HT1080 (cell line): ENCODE measurements at regions not wholly inside any gene's neighbourhood (a gene's known extent, or its start where the extent isn't known, plus 50 kb on each side); places are given as distances from the start of the nearest gene placed in this dataset.

Source experiments
- DNase-seq: peaks from one replicate; pipeline ENCODE4 v3.0.0-alpha.2; 2015; ENCODE audit warnings: low read depth

DNA sequence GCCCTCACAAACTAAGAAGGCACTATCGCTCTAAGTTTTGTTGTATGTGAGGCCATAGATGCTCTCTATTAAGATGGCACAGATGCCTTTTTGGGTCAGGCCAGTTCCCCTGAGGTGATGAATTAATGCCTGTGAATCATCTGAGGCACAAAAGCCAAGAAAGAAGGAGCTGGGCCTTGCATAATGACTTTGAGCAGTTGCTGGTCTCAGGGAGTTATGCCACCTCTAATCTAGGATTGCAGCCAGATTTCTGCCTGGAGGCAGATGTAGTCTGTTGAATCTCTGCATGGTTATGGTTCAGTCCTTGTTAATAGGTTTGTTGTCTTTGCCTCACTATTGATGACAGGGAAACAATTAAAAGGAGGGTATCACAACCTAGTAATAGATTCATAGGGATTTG lies 168.1 kb upstream of the CHRM3 start:
- no peak for DNase-seq

DNA sequence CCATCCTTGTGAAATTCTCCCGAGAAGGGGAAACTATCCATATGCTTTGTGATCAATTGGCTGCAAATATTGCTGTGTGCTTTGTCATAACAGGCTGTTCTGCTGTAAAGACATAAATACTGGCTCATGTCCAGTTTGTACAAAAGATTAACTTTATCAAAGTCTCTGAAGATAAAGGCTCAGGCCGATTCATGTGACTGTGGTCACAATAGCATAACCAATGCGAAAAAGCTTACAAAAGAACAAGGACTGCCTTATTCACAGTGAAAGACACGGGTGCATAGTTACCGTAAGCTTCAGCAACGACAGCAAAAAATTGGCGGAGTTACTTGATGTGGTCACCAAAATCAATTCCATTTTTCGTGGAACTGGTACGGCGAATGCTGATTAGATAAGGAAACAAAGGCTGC lies 173.6 kb upstream of the CHRM3 start:
- no peak for DNase-seq

DNA sequence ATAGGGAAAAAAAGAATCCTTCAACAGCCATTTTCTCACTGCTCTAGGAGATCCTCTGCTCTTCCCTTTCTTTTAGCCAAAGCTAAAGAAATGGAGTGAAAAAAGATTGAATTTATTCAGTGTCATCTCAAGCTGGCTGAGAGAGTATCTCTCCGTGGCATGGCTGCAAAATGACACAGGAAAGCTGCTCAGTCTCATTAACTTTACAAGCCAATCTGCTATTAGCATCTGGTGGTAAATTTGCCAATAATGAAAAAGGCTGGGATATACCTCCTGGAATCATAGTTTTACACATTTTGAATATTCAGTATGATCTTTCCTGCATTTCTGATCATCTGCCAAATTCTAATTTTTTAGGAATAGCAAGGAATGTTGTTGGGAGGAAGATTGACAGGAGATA lies 176.8 kb upstream of the CHRM3 start:
- DNase-seq = no peak

DNA sequence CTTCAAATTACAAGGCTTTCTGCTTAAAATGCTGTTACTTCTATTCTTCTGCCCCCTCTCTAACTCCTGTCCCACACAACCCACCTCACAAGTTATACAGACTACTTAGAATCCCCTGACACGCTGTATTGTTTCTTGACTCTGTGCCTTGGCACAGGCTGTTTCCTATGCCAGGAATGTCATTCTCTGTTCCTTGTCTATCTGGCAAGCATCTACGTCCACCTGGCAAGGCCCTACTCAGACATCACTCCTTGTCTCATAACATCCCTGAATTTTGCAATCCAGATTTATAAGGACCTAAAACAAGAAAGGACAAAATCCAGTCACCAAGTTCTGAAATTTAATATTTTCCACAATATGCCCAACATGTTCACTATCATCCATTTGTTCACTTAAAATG lies 182.0 kb upstream of the CHRM3 start:
- no peak for DNase-seq

DNA sequence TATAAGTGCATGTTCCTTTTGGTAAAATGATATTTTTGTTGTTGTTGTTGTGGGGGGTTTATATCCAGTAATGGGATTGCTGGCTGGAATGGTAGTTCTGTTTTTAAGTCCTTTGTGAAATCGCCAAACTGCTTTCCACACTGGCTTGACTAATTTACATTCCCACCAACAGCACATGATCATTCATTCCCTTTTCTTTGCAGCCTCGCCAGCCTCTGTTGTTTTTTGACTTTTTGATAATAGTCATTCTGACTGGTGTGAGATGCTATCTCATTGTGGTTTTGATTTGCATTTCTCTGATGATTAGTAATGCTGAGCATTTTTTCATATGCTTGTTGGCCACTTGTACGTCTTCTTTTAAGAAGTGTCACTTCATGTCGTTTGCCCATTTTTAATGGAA lies 188.5 kb upstream of the CHRM3 start:
- DNase-seq = no peak

DNA sequence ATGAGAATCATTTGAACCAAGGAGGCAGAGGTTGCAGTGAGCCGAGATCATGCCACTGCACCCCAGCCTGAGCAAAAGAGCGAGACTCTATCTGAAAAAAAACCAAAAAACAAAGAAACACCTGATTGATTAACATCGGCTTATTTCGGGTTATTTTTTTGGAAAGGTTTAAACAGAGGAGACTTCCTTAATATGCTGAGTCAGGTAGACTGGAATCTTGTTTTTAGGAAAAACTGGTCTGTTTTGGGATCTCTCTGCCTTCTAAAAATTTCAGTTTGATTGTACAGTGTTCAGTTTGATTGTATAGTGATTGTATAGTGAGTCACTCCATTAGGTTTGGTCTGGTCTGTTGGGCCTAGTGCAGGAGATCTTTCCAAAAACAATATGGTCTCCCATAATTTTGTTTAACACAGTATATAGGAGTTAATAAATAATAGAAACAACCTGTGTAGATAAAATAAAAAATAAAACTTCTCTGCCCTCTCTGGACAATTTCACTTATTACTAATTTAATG lies 196.3 kb upstream of the CHRM3 start:
- DNase-seq = no peak

DNA sequence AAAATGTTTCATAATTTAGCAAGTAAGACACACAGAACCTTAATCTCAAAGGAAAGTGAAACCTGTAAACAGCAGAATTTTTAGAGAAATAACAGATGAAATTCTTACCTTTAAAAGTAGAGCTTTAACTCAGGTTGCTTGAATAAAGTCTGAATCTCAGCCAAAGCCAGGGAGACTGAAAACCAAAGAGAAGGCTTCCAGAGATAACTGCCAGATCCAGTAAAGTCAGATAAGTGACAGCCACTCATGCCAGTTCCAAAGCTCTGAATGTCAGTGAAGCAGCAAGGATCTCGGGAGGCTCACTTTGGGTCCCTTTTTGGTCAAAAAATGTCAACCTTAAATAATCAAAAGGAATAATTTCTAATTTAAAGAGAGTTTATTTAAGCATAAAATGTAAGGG lies 199.9 kb upstream of the CHRM3 start:
- no peak for DNase-seq

DNA sequence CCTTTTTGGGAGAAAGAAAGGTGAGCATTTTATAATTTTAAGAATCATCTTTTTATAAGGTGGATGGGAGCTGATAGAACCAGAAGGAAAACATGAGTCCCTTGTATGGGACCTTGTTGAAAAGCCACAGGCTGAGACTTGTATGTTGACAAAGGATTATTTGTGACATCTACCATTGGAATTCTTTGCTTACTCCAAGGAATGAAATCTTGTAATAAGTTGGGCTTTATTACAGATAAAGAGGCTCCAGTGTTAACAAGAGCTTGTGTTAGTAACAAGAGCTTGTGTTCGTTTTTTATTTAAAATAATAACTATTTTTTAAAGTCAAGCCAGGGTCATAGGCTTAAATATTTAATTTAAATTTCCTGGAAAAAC lies 201.1 kb upstream of the CHRM3 start:
- no peak for DNase-seq

DNA sequence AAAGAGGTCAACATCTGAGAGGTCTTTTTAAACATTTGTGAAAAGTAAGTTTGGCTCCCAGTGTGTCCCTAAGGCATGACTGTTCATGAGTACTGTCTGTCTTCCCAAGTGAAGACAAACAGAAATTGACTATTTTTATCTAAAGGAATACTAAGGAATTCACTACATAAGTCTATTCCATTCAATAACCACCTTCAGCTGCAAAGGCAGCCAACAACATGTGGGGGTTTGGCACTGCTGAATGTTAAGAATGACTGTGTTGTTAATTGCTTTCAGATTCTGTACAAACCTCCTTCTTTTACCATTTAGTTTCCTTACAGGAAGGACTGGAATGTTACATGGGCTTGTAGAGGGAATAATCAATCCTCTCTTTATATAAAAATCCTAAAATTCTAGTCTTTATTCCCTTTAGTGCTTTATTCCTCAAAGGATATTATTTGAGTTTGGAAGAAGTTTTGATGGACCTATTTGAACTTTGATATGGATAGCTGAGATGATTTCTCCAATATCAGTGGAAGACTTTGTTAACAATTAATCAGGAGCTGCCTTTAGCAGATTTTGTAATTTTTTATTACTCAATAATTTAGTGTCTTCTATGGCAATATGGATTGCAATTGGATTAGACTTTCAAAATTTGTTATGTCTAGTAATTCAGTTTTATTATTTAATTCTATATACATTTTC lies 201.7 kb upstream of the CHRM3 start:
- no peak for DNase-seq

DNA sequence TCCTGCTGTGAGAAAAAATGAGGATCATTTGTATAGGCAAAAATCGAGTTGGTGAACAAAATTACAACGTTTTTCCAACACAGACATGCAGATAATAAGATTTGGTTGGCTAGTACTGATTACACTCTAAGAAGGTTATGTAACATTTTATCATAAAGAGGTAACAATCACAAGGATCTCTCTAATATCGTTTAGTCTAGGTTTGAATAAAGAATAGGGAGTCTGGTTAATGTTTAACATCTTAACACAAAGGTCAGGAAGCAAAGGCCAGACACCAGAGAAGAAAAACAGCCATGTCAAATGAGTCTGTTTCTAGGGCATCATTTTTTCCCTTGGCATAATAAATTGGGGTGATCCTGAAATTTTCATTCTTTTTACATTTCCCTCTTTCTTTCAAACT lies 207.4 kb upstream of the CHRM3 start:
- DNase-seq = no peak

DNA sequence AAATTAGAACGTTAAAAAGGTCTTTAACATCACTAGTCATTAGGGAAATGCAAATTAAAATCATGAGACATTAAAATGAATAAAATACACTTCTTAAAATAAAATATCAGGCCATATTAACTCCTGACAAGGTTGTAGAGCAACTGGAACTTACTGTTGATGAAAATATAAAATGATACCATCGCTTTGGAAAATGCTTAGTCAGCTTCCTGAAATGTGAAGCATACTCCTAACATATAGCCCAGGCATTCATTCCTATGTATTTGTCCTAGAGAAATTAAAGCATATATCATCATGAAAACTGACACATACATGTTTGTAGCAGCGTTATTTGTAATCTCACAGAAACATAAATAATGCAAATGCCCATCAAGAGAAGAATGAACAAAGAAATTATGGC lies 211.5 kb upstream of the CHRM3 start:
- no peak for DNase-seq

DNA sequence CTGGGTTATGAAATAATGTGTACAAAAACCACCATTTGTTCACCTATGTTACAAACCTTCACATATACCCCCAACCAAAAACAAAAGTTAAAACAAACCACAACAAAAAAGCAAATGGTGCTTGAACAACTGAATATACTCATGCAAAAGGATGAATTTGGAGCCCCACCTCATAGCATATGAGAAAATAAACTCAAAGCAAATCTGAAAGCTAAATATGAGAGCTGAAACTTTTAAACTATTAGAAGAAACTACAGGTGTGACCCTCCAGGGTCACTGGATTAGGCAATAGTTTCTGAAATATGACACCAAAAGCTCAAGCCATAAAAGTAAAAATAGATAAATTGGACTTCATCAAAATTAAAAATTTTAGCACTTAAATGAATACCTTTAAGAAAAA lies 215.5 kb upstream of the CHRM3 start:
- DNase-seq = no peak

DNA sequence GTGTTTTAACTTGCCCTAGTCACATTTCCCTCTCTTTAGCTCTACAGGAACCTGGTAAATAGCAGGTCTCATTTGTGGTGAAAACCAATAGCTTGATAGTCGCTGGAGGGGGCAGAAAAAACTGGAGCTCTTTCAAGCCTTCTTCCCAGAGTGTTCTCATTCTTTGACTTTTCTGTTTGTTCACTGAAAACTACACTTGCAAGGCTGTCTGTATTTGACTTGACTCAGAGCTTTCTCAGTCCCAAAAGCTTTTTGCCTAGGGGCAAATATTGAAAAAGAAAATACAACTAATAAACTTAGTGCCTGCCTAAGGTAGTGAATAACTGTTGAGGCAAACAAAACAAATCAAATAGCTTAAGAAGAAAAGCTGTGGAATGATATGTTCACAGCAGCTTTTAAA lies 217.1 kb upstream of the CHRM3 start:
- DNase-seq = no peak

DNA sequence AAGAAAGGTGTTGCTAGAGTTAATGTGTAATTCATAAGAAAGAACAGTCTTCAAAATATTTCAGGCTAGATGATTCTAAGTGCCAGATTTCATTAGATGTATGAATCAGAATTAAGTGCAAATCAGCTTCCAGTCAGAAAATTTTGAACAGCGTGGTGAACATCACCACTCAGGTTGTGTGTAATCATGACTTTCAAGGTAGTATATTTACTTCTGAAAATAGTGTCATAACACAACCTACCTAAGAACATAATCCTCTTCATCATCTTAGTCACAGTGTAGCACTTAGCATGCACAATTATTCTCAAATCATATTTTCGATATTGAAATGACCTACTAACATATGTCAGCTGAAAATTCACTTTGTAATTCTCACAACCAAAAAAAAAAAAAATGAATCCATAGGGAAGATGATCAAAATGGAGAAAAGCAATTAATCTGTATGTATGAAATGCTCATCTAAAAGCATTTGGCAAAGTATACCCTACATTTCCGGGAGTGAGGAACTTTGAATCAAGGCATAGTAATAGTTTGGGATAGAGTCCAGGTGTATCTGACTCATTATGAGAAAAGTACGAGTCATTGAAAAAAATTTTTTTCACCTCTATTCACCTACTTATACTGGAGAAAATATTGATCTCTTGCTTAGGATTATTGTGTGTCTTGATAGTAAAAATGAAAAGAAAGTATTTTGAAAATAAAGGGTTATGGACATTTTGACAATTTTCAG lies 221.8 kb upstream of the CHRM3 start:
- peak; percentile 58 for DNase-seq

DNA sequence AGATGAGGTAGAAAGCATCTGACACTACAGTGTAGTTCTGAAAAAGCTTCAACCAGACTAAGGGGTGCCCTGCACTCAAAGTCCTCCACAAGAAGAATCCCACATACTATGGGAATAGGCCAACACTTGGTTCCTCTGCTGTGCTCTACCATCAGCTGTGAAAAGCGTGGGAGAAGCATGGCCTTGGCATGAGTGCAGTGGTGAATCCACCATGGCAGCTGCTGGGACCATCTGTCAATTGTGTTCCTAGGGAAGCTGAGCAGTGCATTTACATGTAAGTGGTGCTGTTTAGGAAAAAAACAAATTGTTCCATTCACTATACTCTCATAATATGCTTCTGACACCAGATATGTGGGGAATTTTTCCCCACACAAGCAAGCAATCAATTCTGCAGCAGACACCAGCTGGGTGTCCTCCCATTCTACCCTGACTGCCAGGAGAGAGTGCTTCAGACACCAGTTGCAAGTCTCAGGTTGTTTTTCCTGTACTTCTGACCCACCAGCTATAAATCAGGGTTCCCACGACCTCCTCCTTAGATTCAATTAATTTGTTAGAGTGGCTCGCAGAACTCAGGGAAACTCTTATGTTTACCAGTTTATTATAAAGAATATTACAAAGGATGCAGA lies 230.8 kb upstream of the CHRM3 start:
- no peak for DNase-seq

DNA sequence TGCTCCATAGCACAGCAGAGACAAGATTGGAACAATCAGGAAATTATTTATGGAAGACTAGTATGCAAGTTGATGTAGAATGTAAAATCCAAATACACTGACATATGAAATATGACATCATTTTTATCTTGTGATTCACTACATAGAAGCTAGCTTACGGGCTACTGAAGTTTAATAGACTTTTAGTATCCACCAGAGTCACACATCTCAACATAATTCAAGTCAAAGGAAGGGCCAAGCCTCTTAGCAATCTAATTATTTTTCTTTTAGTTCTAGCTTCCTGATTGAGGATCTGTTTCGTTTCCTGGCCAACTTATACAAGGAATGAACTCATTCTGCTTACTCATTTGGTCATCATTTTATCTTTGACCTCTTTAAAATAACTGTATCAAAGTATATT lies 234.4 kb upstream of the CHRM3 start:
- no peak for DNase-seq

DNA sequence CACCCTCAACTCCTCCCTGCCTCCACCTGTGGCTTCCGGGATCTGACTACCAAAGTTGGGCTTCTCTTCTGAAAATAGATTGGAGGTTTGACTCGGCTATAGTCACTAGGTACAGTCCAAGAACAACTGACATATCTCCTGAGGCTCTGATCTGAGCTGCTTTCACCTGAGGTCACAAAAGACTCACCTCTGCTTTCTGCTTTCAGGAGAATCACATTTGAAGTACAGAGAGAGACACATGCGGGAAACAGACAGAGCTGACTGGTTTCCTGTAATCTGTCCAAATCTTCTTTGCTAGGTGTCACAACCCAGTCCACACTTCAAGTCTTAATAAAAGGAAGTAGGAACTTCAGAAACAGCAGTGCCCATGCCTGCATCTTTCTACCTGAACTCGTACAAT lies 245.4 kb upstream of the CHRM3 start:
- no peak for DNase-seq

DNA sequence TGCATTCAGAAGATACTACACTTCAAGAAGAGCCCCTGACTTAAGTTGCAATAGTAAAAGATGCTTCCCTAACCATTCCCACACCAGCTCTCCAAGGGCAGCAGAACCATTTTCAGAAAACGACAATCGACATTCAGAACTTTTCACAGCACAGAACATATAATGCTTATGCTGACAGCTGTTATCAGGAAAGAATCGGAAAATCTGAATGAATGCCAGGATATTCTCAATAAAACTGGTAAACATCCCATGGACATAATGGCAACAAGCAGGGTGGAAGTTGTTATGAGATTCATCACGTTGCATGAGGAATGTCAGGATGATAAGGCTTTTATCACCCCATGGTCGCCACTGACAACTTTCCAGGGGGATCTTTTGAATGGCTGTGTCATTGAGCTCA lies 246.6 kb upstream of the CHRM3 start:
- no peak for DNase-seq

DNA sequence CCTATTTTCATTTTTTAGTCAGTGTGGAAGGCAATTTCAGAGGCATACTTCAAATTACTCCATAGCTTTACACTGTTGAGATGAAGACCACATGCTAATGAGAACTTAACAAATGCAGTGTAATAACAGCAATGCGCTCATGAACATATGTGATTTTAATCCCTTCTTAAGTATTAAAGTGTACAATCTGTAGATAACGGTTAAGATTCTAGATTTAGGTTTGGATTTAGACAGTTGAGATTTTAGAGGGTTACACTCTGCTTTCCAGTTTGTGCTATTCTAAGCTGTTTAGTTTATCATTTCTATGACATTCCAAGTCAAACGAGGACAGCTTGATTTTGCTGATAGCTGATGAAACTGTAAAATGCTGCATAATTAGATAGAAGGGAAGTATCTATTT lies 257.8 kb upstream of the CHRM3 start:
- DNase-seq = no peak

DNA sequence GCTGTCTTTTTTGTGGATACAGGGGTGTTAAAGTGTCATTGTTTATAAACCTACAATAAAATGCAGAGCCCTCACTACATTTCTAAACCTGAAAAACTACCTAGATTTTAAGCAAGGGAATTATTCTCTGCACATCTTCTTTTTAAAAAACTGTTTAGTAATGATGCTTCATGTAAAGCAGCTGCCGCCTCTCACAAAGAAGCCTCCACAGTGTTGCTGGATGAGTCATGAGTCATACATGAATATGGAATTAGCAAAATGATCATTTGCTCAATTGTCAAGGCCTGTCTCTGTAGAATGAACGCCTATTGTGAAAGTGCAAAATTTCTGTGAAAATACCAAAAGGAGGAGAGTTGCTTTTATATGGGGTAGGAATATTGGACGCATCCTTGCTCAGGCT lies 259.5 kb upstream of the CHRM3 start:
- DNase-seq = no peak

DNA sequence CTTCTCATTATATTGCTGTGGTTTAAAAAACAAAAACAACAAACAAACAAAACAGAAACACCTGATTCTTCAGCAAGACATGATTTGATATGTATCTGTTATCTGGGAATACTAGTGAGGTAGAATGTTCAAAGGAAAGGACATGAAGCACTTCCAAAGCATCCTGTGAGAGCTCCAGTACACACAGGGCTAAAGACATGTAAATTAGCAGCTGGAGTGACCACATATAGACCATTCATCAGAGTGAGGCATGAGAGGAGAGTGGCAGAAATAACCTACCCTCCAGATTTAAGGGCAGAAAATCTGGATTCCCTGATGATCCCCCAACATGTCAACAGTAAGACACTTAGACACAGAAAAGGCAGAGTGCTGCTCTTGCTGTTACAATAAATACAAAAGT lies 260.5 kb upstream of the CHRM3 start:
- no peak for DNase-seq

DNA sequence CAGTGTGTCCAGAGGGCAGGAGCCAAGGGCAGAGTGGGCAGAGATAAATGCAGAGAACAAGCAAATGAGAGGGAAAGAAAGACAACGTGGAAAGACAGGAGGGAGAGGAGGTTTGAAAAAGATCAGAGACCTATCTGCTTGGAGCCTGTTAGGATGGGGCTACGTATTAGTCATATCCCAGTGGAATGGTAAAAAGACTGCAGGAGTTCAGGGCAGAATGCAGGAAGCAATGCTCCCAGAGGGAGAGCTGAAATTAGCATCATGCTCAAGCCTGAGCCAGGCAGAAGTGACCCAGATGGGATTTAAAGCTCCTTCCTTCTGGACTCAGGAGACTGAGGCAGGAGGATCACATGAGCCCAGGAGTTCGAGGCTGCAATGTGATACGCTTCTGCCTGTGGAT lies 261.3 kb upstream of the CHRM3 start:
- peak; percentile 57 for DNase-seq

DNA sequence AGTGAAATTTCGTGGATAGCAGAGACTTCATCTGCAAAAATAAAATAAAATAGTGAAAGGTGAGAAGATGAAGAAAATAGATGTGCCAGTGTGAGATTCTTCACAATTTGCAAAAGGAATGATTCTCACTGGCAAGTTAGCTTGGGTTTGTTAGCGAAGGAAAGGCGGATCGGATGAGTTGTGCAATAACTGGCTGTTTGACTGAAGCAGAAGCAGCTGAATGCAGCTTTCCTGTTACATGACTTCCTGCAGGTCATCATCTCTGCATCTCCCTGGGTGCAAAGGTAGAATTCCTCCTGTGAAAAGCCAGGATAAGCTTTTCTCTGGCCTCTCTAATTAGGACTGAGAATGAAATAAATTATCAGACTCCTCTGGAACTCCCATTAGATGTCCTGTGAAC lies 263.1 kb upstream of the CHRM3 start:
- no peak for DNase-seq
